Transverse colon (tissue), 4 donors: ENCODE measurements at regions not wholly inside any gene's neighbourhood (a gene's known extent, or its start where the extent isn't known, plus 50 kb on each side); places are given as distances from the start of the nearest gene placed in this dataset.

Experiments used
- CTCF ChIP-seq, 5 experiments: fragments of 200-600 bp in 3 of 5; fragments of 450-650 bp in 2 of 5; sonication (generic) in 3 of 5; IDR thresholded peaks; 1 replicate in 2 of 5; 2 replicates in 3 of 5; pipeline ENCODE4 v1.5.1; 2016 to 2017; ENCODE audit warnings: antibody characterized with exemption in 5 of 5, inconsistent platforms in 3 of 5, mild to moderate bottlenecking in 2 of 5, moderate library complexity in 1 of 5
- EP300 ChIP-seq: sonication (generic); formaldehyde crosslinking; IDR thresholded peaks from one replicate; pipeline ENCODE4 v1.6.1; 2017; ENCODE audit warnings: antibody characterized with exemption, low read depth
- POLR2A ChIP-seq: fragments of 450-650 bp; IDR thresholded peaks from one replicate; pipeline ENCODE4 v1.6.1; 2016; ENCODE audit warnings: antibody characterized with exemption, mild to moderate bottlenecking, moderate library complexity
- POLR2AphosphoS5 ChIP-seq, 3 donors: sonication (generic); formaldehyde crosslinking; IDR thresholded peaks; one replicate each; pipeline ENCODE4 v1.6.1; 2016; ENCODE audit warnings: antibody characterized with exemption in 3 of 3

- TF ChIP-seq POLR2AphosphoS5 (IDR thresholded peaks at IDR 0.05) = no peak
- TF ChIP-seq POLR2A = no peak
- TF ChIP-seq CTCF (IDR thresholded peaks at IDR 0.05) = no peak
- TF ChIP-seq EP300 = no peak
Measured at GRCh38 chr1:199310708-199311107, 671.9 kb downstream of the PTPRC start.
